WTC11 (cell line): ENCODE measurements at regions not wholly inside any gene's neighbourhood (a gene's known extent, or its start where the extent isn't known, plus 50 kb on each side); places are given as distances from the start of the nearest gene placed in this dataset.

Source experiments
- ATAC-seq: fragments of 200-7000 bp; cut with Tn5 transposase; 2 replicates; pipeline ENCODE4 v1.10.0; 2021; ENCODE audit warnings: mild to moderate bottlenecking, moderate library complexity
- CTCF ChIA-PET: fragments of 300-600 bp; sonication (Branson Sonifier 250); formaldehyde crosslinking; loops from one replicate; lab custom pipeline; 2021; ENCODE audit warnings: antibody characterized with exemption; lab: Charles Lee
- POLR2A ChIA-PET: fragments of 350-600 bp; sonication (Branson Sonifier 250); formaldehyde crosslinking; loops from one replicate; lab custom pipeline; 2021; ENCODE audit warnings: antibody characterized with exemption; lab: Charles Lee
- DNase-seq: peaks from one replicate; pipeline ENCODE4 v3.0.0; 2021; ENCODE audit warnings: low spot score
- H3K27ac Mint-ChIP-seq: 2 replicates; pipeline ENCODE4 v1.8.0; 2021; ENCODE audit warnings: mixed read lengths
- H3K27me3 Mint-ChIP-seq: 2 replicates; pipeline ENCODE4 v1.8.0; 2021; ENCODE audit warnings: low read depth, mild to moderate bottlenecking, moderate library complexity, mixed read lengths
- H3K36me3 Mint-ChIP-seq: 2 replicates; pipeline ENCODE4 v1.8.0; 2021; ENCODE audit warnings: mixed read lengths
- H3K4me1 Mint-ChIP-seq: 2 replicates; pipeline ENCODE4 v1.8.0; 2022; ENCODE audit warnings: mixed read lengths
- H3K4me3 Mint-ChIP-seq: 2 replicates; pipeline ENCODE4 v1.8.0; 2021; ENCODE audit warnings: mild to moderate bottlenecking, moderate library complexity, mixed read lengths
- H3K9me3 Mint-ChIP-seq: 2 replicates; pipeline ENCODE4 v1.8.0; 2021; ENCODE audit warnings: mixed read lengths
- ATF2 ChIP-seq: sonication (generic); formaldehyde crosslinking; IDR thresholded peaks from 2 replicates; pipeline ENCODE4 v1.8.1; 2022; ENCODE audit warnings: low read depth, missing genetic modification reagents, borderline replicate concordance
- ELF4 ChIP-seq: sonication (generic); formaldehyde crosslinking; IDR thresholded peaks from 2 replicates; pipeline ENCODE4 v1.8.1; 2022; ENCODE audit warnings: low read depth, mild to moderate bottlenecking, moderate library complexity, missing genetic modification reagents
- ERG ChIP-seq: fragments of 250-450 bp; sonication (Bioruptor Pico); IDR thresholded peaks from 2 replicates; pipeline ENCODE4 v1.8.0; 2021; ENCODE audit warnings: mild to moderate bottlenecking
- ETV6 ChIP-seq: sonication (generic); formaldehyde crosslinking; IDR thresholded peaks from 2 replicates; pipeline ENCODE4 v1.8.1; 2022; ENCODE audit warnings: mild to moderate bottlenecking, missing genetic modification reagents
- FOXJ3 ChIP-seq: sonication (generic); formaldehyde crosslinking; IDR thresholded peaks from 2 replicates; pipeline ENCODE4 v1.9.0; 2021; ENCODE audit warnings: missing genetic modification reagents, mild to moderate bottlenecking, borderline replicate concordance
- FOXK1 ChIP-seq: sonication (generic); formaldehyde crosslinking; IDR thresholded peaks from 2 replicates; pipeline ENCODE4 v1.8.0; 2022; ENCODE audit warnings: mild to moderate bottlenecking, moderate library complexity, missing genetic modification reagents
- JUN ChIP-seq: sonication (generic); formaldehyde crosslinking; IDR thresholded peaks from 2 replicates; pipeline ENCODE4 v1.8.0; 2023; ENCODE audit warnings: mild to moderate bottlenecking, missing genetic modification reagents
- NR1H2 ChIP-seq: sonication (generic); formaldehyde crosslinking; IDR thresholded peaks from 2 replicates; pipeline ENCODE4 v1.9.0; 2021; ENCODE audit warnings: mild to moderate bottlenecking, moderate library complexity, missing genetic modification reagents
- SMAD4 ChIP-seq: sonication (generic); formaldehyde crosslinking; IDR thresholded peaks from 2 replicates; pipeline ENCODE4 v1.8.0; 2022; ENCODE audit warnings: mild to moderate bottlenecking, missing genetic modification reagents
- STAT6 ChIP-seq: sonication (generic); formaldehyde crosslinking; conservative IDR thresholded peaks from 2 replicates; pipeline ENCODE4 v1.8.1; 2023; ENCODE audit warnings: mild to moderate bottlenecking, low read depth, missing genetic modification reagents, moderate library complexity
- TCF7 ChIP-seq: sonication (generic); formaldehyde crosslinking; IDR thresholded peaks from 2 replicates; pipeline ENCODE4 v1.8.0; 2022; ENCODE audit warnings: mild to moderate bottlenecking, low read depth, missing genetic modification reagents, moderate library complexity
- ZNF121 ChIP-seq: sonication (generic); formaldehyde crosslinking; IDR thresholded peaks from 2 replicates; pipeline ENCODE4 v1.8.0; 2023; ENCODE audit warnings: missing genetic modification reagents
- ZNF671 ChIP-seq: fragments of 250-450 bp; sonication (Bioruptor Pico); IDR thresholded peaks from 2 replicates; pipeline ENCODE4 v1.8.0; 2021; ENCODE audit warnings: mild to moderate bottlenecking
- TF ChIP-seq, protein P1 (sequence below): sonication (generic); formaldehyde crosslinking; IDR thresholded peaks from 2 replicates; pipeline ENCODE4 v1.8.0; 2022; ENCODE audit warnings: mild to moderate bottlenecking, missing genetic modification reagents
- TF ChIP-seq, protein P2 (sequence below): sonication (generic); formaldehyde crosslinking; IDR thresholded peaks from 2 replicates; pipeline ENCODE4 v1.8.1; 2022; ENCODE audit warnings: missing genetic modification reagents, borderline replicate concordance
- TF ChIP-seq, protein P3 (sequence below): fragments of 250-450 bp; sonication (Bioruptor Pico); IDR thresholded peaks from 2 replicates; pipeline ENCODE4 v1.9.0; 2021; ENCODE audit warnings: mild to moderate bottlenecking, borderline replicate concordance
- TF ChIP-seq, protein P4 (sequence below): sonication (generic); formaldehyde crosslinking; IDR thresholded peaks from 2 replicates; pipeline ENCODE4 v1.8.1; 2023; ENCODE audit warnings: mild to moderate bottlenecking, moderate library complexity, missing genetic modification reagents
- TF ChIP-seq, protein P5 (sequence below): sonication (generic); formaldehyde crosslinking; IDR thresholded peaks from 2 replicates; pipeline ENCODE4 v1.8.1; 2022; ENCODE audit warnings: mild to moderate bottlenecking, missing genetic modification reagents, moderate library complexity, borderline replicate concordance

- H3K4me3 Mint-ChIP-seq: no peak overlapping the region
- ChIA-PET POLR2A (no interaction called here), CTCF (no interaction called here)
- ATAC-seq: no peak
- no peaks in the 10 kb centered on the region for H3K9me3 Mint-ChIP-seq
- TF ChIP-seq, protein P1, sequence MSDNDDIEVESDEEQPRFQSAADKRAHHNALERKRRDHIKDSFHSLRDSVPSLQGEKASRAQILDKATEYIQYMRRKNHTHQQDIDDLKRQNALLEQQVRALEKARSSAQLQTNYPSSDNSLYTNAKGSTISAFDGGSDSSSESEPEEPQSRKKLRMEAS (CRISPR knock-in tag): no peak
- no peak for TF ChIP-seq JUN (CRISPR knock-in tag)
- no peak for TF ChIP-seq ATF2 (CRISPR knock-in tag)
- no peak for TF ChIP-seq ZNF671 (CRISPR knock-in tag)
- TF ChIP-seq FOXK1 (CRISPR knock-in tag): no peak
- TF ChIP-seq ZNF121 (CRISPR knock-in tag): no peak
- TF ChIP-seq, protein P2, sequence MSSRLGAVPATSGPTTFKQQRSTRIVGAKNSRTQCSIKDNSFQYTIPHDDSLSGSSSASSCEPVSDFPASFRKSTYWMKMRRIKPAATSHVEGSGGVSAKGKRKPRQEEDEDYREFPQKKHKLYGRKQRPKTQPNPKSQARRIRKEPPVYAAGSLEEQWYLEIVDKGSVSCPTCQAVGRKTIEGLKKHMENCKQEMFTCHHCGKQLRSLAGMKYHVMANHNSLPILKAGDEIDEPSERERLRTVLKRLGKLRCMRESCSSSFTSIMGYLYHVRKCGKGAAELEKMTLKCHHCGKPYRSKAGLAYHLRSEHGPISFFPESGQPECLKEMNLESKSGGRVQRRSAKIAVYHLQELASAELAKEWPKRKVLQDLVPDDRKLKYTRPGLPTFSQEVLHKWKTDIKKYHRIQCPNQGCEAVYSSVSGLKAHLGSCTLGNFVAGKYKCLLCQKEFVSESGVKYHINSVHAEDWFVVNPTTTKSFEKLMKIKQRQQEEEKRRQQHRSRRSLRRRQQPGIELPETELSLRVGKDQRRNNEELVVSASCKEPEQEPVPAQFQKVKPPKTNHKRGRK (CRISPR knock-in tag): no peak
- no peak for TF ChIP-seq STAT6 (CRISPR knock-in tag)
- TF ChIP-seq ELF4: no peak
- TF ChIP-seq TCF7 (CRISPR knock-in tag): no peak
- TF ChIP-seq NR1H2: no peak
- TF ChIP-seq, all 79 proteins: peak for 0
- Mint-ChIP-seq H3K36me3 (no peaks in the 10 kb centered on the region), H3K27ac (no peak overlapping the region), H3K27me3 (no peaks in the 10 kb centered on the region), H3K4me1 (no peaks in the 10 kb centered on the region)
- DNase-seq: no peak
Measured at GRCh38 chr12:45612044-45612794, 117.3 kb upstream of the ARID2 start.

GRCh38 chr12:45613296-45613695, 116.2 kb upstream of the ARID2 start:
- H3K36me3 Mint-ChIP-seq: no peaks in the 10 kb centered on the region
- DNase-seq: no peak
- no peak overlapping the region for H3K27ac Mint-ChIP-seq
- ChIA-PET CTCF (no interaction called here), POLR2A (no interaction called here)
- no peaks in the 10 kb centered on the region for H3K4me1 Mint-ChIP-seq
- H3K4me3 Mint-ChIP-seq: no peak overlapping the region
- no peaks in the 10 kb centered on the region for H3K9me3 Mint-ChIP-seq
- no peaks in the 10 kb centered on the region for H3K27me3 Mint-ChIP-seq
- no peak for ATAC-seq
- TF ChIP-seq ETV6 (no peak), SMAD4 (CRISPR knock-in tag) (no peak), FOXJ3 (CRISPR knock-in tag) (no peak), ERG (CRISPR knock-in tag) (no peak), NR1H2 (no peak)
- TF ChIP-seq, protein P3, sequence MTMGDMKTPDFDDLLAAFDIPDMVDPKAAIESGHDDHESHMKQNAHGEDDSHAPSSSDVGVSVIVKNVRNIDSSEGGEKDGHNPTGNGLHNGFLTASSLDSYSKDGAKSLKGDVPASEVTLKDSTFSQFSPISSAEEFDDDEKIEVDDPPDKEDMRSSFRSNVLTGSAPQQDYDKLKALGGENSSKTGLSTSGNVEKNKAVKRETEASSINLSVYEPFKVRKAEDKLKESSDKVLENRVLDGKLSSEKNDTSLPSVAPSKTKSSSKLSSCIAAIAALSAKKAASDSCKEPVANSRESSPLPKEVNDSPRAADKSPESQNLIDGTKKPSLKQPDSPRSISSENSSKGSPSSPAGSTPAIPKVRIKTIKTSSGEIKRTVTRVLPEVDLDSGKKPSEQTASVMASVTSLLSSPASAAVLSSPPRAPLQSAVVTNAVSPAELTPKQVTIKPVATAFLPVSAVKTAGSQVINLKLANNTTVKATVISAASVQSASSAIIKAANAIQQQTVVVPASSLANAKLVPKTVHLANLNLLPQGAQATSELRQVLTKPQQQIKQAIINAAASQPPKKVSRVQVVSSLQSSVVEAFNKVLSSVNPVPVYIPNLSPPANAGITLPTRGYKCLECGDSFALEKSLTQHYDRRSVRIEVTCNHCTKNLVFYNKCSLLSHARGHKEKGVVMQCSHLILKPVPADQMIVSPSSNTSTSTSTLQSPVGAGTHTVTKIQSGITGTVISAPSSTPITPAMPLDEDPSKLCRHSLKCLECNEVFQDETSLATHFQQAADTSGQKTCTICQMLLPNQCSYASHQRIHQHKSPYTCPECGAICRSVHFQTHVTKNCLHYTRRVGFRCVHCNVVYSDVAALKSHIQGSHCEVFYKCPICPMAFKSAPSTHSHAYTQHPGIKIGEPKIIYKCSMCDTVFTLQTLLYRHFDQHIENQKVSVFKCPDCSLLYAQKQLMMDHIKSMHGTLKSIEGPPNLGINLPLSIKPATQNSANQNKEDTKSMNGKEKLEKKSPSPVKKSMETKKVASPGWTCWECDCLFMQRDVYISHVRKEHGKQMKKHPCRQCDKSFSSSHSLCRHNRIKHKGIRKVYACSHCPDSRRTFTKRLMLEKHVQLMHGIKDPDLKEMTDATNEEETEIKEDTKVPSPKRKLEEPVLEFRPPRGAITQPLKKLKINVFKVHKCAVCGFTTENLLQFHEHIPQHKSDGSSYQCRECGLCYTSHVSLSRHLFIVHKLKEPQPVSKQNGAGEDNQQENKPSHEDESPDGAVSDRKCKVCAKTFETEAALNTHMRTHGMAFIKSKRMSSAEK (CRISPR knock-in tag): no peak
- TF ChIP-seq, protein P4, sequence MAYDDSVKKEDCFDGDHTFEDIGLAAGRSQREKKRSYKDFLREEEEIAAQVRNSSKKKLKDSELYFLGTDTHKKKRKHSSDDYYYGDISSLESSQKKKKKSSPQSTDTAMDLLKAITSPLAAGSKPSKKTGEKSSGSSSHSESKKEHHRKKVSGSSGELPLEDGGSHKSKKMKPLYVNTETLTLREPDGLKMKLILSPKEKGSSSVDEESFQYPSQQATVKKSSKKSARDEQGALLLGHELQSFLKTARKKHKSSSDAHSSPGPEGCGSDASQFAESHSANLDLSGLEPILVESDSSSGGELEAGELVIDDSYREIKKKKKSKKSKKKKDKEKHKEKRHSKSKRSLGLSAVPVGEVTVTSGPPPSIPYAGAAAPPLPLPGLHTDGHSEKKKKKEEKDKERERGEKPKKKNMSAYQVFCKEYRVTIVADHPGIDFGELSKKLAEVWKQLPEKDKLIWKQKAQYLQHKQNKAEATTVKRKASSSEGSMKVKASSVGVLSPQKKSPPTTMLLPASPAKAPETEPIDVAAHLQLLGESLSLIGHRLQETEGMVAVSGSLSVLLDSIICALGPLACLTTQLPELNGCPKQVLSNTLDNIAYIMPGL: no peak
- TF ChIP-seq, protein P5, sequence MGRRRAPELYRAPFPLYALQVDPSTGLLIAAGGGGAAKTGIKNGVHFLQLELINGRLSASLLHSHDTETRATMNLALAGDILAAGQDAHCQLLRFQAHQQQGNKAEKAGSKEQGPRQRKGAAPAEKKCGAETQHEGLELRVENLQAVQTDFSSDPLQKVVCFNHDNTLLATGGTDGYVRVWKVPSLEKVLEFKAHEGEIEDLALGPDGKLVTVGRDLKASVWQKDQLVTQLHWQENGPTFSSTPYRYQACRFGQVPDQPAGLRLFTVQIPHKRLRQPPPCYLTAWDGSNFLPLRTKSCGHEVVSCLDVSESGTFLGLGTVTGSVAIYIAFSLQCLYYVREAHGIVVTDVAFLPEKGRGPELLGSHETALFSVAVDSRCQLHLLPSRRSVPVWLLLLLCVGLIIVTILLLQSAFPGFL (CRISPR knock-in tag): no peak
